Colon (tissue), 2 donors: ENCODE measurements at regions not wholly inside any gene's neighbourhood (a gene's known extent, or its start where the extent isn't known, plus 50 kb on each side); places are given as distances from the start of the nearest gene placed in this dataset.
"Not testable (repeated sequence)": the region's sequence is repeated elsewhere in the genome, so short reads cannot be mapped to it uniquely, and the experiment has no call there.

Experiments used
- FAIRE-seq: peaks from 2 replicates; lab custom pipeline; 2012; peaks lifted over from hg19 to GRCh38; lab: Jason Lieb, UNC
- donor health status: control.
- donor health status: control.

DNA sequence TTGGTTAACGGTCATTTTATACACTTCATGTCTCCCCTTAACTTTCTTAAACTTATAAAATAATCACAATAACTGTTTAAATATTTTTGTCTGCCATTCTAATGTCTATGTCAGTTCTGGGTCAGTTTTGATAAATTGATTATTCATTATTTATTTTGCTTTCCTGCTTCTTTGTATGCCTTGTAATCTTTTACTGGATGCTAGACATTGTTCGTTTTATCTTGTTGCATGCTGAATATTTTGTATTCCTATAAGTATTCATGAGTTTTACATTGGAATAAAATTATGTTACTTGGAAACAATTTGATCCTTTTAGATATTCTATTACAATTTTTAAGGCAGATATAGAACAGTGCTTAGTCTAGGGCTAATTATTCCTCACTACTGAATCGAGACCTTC is 952.0 kb downstream of the NR2F1-AS1 start:
- no peak for FAIRE-seq

DNA sequence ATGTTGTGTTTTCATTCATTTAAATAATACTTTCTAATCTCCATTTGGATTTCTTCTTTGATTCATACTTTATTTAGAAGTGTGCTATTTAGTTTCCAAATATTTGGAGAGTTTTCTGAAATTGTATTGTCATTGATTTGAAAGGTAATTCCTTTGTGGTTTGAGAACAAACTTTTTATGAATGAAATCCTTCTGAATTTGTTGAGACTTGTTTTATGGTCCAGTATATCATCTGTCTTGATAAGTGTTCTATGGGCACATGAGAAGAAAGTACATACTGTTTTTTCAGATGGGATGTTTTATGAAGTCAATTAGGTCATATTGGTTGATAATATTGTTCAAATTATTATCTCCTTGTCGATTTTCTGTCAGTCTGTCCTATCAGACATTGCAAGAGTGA is 953.8 kb downstream of the NR2F1-AS1 start:
- no peak for FAIRE-seq

DNA sequence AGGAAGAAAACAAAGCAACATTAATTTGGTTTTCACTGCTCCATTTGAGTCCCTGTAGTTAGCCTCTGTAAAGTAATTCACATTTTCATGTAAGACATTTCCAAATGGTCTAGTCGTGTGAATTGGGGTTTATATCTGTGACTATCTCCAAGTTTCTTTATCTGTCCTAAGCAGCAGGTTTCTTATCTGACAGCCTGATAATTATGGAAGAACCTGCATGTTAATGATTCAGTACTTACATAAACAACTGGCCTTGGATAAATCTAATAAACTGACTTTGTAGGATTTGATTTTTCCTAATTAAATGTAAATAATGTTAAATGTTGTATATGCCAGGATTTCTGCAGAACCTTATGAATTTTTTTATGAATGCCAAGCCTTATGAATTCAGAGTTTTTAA is 964.9 kb downstream of the NR2F1-AS1 start:
- no peak for FAIRE-seq

DNA sequence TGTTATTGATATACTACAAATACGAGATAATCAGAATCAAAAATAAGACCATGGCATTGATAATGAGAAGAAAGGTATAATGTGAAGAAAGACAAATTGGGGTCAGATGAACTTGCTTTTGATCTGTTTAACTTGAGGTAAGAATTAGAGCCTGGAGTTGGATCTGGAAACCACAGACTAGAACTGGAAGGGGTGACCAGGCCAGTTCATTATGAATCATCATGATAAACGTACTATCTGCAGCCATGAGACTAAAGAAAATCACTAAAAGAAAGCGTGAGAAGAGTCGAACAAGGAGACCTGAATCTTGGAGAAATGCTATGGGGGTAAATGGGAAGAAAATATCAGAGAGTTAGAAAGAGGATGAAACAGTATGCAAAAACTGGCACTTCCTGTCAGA is 967.5 kb downstream of the NR2F1-AS1 start:
- no peak for FAIRE-seq

DNA sequence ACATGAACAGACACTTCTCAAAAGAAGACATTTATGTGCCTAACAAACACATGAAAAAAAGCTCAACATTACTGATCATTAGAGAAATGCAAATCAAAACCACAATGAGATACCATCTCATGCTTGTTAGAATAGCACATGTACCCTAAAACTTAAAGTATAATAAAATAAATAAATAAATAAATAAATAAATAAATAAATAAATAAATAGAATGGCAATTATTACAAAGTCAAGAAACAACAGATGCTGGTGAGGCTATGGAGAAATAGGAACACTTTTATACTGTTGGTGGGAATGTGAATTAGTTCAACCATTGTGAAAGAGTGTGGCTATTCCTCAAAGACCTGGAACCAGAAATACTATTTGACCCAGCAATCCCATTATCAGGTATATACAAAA is 970.6 kb downstream of the NR2F1-AS1 start:
- not testable (repeated sequence) for FAIRE-seq

DNA sequence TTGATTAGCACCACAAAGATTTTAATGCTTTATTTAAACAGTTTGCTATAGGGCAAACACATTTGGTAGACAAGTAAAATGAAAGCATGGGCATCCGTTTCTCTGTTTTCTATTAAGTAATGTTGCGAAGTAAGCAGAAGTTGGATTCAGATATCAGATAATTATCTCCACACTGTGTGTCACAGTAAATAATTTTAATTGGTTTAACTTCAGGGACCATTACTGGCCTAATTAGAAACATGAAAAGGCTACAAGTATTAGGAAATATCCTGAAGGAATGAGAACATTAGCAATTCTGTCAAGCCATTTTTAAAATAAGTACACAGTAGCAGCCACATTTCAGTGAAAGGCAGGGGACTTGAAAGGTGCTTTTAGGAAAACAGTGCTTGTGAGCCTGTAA is 975.4 kb downstream of the NR2F1-AS1 start:
- FAIRE-seq: no peak

DNA sequence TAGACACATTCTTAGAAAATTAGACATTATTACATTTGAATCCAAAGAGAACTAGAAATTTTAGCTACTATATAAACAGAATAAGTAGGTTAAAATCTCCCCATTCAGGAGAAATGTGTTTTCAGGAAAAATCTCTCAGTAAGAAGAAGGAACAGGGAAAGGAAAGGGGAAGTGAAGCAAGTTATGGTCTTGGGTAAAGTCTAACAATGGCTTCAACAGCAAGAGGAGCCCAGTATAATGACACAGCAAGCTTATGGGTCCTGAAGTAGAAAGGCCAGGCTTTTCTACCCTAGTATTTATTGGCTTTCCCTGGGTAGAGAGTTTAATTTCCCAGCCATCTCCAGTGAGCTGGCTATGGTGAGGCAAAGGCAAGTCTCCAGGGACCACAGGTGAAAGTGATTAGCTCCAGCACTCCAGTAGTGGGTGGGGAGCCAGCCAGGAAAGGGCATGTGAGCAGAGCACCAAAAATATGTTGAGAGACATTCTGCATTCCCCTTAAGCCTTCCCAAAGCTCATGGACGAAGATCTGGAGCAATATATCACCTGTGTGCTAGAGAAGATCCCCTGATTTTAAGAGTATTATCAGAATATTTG is 981.7 kb downstream of the NR2F1-AS1 start:
- FAIRE-seq: no peak

DNA sequence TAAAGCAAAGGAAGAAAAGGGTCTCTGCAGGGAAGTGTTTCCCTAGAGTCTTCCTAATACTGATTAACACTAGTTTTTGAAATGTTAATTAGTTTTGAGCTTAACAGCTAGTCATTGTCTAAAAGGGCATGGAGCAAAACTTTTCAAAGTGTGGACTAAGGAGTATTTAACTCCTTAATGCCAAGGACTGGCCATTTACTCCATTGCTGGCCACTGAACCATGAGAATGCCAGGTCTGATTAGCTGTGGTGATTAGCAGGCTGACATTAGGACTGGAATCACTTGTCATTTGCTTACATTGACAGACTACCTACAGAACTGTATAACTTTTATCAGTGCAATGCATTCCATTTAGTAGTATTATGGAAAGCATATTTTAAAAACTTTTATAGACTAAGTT is 987.0 kb downstream of the NR2F1-AS1 start:
- no peak for FAIRE-seq

DNA sequence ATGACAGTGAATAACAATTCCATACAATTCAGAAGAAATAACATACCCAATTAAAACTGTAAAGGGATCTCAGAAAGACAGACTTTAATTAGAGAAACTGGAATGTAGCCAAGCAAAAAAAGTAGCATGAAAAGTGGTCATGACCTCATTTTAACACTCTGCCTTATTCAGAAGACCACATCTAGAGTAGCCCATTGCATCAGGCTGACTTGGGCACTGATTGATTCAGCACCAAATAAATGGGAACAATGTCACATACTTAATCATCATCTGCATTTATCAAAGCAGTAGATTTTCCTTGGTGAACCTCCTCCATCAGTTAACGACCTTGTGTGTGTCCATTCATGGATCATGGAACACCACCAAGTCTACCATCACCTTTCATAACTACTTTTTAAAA is 992.1 kb downstream of the NR2F1-AS1 start:
- FAIRE-seq: no peak

DNA sequence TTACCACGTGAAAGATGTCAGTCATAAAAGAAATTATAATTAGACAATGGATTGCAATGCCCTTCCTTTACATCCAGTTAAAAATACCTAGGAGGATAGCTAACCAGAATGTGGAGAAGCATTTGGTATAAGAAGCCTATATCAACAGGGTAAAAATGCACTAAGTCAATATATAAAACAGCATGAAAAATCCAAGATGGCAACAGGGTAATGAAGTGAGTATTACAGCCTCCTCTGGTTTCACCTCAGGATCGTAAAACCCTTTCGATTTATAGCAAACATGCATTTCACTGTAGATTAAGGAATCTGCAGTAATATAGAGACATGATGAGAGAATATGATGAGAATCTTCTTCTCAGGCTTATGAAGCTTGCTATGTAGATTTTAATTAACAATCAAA is 999.3 kb downstream of the NR2F1-AS1 start:
- no peak for FAIRE-seq

DNA sequence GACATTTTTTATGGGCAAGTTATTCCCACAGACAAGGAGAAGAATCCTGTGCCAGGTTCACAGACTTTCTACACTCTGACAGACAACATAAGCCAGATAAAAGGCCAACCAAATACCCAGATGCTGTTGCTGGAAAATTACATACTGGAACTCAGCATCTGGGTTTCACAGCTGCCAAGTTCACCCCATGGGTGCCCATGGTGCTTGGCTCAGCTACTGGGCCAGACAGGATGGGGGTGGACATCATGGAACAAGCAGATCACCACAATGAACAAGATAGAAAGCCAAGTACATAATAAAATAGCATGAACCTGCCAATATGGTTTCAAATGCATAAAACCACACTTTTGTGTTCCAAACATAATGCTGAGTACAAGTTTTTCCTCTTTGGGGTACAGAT is 999.8 kb downstream of the NR2F1-AS1 start:
- no peak for FAIRE-seq

DNA sequence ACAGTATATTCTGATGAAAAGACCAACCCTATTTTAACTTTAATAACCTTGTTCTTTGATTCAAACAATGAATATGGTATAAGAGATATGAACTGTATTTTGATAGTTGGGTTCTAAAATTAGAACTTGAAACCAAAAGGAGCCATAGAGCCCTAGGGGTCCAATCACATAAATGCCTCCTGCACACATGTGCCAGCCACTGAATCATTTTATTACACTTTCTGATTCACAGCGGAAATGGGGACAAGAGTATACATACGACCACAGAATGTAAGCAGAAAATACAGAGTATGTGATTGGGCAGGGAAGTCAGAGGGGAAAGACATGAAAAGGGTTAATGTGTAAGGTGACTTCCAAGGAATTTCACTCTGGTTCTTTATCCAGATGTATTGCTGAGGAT is 1000.2 kb downstream of the NR2F1-AS1 start:
- no peak for FAIRE-seq

DNA sequence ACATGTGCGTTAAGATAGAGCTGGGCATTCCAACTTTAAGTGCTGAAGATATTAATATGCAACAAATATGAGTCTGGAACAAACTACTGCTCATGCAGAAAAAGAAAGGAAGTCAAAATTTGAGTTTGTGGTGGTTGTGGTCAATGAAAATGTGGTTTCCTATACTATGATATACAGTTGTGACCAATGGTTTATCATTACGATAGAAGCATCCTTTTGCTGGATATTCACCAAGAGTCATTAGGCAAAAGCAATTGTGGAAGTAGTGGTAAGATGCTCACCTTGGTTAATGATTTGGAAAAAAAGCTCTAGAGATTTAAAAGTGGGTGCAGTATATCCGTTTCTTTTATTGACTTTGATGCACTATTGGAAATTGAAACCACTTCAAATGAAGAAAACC is 1007.0 kb downstream of the NR2F1-AS1 start:
- FAIRE-seq: no peak

DNA sequence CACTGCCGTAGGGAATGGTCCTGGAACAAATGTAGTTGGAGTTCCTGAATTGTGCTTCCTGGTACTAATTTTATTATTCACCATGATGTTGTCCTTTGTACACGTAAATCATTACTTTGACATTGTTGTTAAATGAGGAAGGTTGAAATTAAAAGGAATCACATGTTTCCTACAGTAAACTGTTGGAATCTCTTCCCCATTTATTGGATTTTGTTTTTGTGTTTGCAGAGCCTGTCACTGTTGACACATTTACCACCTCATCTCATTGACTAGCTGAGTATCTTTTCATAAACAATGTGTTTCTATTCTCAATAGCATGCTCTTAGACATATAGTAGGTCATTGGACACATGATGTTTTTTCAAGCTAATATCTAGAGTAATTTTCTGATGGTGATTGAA is 1012.5 kb downstream of the NR2F1-AS1 start:
- no peak for FAIRE-seq

DNA sequence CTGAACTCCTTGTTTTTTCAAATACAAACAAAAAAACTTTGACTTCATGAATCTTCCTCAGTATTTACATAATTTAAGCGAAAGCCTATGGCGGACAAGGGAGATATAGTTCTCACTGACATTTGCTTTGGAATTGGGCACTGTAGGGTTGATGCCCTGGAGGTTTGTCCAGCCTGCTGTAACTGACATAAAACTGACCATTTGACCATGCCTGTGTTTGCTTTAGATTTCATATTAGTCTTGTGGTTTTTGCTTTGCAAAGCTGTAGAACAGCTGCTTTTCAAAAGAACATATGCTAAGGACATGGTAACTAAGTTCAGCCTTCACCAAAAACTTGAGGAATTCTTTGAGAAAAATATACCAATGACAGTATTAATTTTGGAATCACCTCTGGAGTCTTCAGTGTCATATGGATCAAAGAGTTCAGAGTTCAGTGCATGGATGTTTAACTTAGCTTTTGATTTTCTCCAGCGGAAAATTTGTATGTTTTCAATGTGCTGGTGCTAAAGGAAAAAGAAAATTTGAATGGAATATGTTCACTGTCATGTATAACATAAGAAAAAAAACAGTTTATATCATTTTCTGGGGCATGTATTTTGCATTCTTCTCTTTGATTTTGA is 1013.1 kb downstream of the NR2F1-AS1 start:
- no peak for FAIRE-seq

DNA sequence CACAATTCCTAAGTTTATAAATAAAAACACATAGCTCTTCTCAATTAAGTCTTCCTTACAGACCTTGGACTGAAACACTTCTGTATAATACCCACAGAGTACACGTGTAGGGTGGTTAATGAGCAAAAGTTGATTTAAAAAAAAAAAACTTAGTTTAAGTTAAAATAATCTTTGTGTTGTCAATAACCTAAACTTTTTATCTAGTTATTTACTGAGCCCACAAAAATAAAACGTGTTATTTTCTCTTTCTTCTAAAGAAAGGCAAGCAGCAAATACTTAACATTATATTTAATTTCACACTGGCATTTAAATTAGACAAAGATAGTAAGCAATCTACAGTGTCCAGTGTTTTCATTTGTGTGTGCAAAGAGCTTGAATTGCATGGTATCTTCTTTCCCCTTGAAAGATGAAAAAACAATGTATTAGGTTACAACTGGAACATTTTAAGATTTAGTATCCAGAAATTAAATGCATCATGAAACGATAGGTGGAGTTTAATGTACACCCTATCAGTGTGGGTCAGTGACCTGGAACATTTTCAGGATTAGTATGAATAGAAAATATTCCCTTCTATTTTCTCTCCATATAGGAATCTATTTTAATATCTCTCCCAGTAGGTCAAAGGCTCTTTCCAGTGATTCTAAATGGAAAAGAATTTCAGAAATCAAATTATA is 1014.8 kb downstream of the NR2F1-AS1 start:
- FAIRE-seq: no peak

DNA sequence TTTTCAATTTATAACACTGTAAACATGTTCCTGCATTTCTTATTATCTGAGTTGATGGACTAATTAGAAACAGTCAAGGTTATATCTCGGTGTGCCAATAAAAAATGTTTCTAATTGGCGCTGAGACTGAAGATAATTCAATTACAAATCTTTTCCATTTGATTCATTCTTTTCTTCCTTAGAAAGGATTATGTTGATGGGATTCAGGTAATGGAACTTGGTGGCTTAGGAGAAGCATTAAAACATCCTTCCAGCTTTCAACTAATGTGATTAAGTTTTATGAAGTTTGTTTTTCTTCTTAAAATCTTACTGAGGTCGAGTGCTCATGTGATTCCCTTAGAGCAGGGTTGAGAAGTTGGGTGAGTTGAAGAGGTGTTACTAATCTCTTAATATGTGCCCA is 1015.3 kb downstream of the NR2F1-AS1 start:
- no peak for FAIRE-seq

DNA sequence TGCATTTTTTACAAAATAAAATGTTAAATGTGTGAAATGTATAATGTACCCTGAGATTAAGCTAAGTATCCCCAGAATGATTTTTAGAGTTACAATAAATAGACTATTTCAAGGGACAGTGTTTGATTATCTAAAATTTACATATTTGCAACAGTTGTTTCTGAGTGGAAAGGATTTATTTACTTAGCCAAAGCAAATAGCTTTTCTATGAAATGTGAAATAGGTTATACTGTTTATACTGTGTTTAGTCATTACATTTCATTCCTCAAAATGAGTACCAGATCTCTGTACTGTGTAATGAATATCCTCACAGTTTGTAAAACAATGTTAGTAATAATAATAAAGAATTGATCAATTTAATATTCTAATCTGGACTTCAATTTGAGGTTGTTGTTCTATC is 1019.0 kb downstream of the NR2F1-AS1 start:
- no peak for FAIRE-seq

DNA sequence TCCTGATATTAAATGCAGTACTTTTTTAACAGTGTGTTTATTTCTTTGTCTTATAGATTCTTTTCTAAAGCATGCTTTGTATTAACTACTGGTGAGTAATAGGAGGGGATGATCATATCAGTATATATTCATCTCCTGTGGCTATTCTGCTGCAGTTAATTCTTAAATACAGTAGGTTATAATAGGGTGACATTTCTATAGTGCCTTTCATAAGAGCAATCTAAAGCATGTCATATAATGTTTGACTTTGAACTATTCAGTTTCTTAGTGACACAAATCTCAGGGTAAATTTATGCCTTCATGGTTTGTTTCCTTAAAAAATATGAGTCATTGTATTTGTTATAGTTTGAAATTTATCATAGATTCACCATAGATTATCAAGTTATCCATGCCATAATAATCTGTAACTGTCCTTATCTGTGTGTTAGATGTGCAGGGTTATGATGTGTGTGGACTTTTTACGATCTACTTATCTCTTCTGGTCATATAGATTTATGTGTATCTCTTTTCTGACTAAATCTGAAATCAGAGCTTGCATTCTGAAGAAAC is 1019.5 kb downstream of the NR2F1-AS1 start:
- no peak for FAIRE-seq

DNA sequence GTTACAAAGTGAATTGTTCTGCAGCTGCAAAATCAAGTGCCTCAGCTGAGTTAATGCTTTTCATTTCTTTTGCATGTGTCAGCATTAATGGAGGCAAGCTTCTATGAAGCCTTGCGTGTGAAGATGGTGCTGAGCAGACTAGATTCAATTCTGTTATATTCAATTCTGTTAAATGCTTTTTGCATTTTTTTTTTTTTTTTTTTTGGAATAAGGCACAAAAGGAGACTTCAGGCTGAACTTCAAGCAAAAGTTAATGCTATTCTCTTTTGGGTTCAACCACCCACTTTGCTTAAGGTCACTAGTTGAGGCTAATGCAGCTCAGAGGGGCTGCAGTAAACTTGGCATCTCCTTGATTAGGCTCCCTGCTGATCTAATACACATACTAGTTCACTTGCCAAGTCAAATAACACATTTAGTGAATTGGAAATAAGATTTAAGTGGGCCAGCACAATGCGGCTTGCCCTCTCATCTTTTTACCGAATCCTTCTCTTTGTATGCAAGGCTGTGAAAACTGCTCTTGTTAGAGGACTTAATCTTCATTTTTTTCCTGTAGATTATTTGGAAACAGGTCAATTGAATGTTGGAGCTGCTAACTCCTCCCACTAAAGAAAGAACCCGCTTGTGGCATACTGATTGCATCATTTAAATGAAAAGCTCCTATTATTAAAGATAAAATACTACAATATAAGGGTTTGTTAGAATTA is 1020.2 kb downstream of the NR2F1-AS1 start:
- no peak for FAIRE-seq

DNA sequence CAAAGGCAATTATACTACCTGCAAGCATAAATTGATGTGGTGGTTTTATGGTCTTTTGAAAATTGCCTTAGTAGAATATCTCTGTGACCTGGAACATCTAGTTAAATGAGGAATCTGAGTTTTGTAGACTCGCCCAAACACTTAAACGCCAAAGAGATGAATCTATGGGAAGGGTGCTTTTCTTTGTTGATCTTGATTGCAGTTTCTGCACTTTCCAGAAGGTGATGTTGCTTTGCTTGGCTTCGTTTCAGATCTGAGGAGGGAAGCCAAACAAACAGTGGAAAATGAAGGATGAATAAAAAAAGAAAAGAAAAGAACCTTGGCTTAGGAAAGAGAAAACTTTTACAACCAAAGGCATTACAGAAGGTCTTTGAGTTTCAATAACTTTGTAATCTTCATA is 1021.2 kb downstream of the NR2F1-AS1 start:
- FAIRE-seq: no peak

DNA sequence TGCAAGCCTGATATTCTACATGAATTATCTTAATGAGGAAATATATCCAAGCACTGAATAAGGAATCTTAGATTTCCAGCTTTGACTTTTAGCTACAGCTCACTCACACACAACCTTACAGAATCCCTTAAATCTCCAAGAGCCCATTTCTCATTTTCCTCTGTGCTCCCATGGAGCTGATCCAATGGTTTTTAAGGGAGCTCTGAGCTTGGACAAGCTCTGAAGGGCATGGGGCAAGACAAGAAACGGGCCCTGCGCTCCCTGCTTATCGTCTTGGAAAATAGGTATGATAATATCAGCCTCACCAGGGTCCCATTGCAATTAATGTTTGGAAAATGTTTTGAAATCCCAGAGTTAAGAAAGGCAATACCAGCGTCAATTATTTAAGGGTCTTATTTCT is 1021.7 kb downstream of the NR2F1-AS1 start:
- FAIRE-seq: no peak

DNA sequence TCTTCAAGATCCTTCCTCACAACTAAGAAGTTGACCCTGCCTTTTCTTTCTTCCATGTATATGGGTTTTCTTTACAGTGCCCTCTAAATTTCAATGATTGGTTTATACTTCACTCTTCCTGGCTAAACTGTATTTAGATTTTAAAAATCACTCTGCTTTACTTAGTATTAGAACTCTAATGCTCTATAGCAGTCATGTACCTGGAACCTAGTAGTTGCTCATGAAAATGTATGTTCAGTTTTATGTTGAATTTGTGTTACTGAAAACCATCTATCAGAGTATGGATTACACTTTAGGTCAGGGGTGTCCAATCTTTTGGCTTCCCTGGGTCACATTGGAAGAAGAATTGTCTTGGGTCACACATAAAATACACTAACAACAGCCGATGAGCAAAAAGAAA is 1024.3 kb downstream of the NR2F1-AS1 start:
- no peak for FAIRE-seq
